A673 (cell line): ENCODE measurements at regions not wholly inside any gene's neighbourhood (a gene's known extent, or its start where the extent isn't known, plus 50 kb on each side); places are given as distances from the start of the nearest gene placed in this dataset.

ENCODE experiments used
- BruUV-seq: library from RNA; stranded (reverse); fragments of 400-500 nt; replicated peaks from 2 replicates; lab custom pipeline; 2021; lab: Mats Ljungman, UMichigan
- CTCF ChIA-PET: fragments of 300-600 bp; sonication (Branson Sonifier 250); formaldehyde crosslinking; loops from one replicate; lab custom pipeline; 2022; ENCODE audit warnings: antibody characterized with exemption; lab: Charles Lee
- POLR2A ChIA-PET: fragments of 300-600 bp; sonication (Branson Sonifier 250); formaldehyde crosslinking; loops from one replicate; lab custom pipeline; 2022; ENCODE audit warnings: antibody characterized with exemption; ENCODE audit not compliant: low non-redundant PET; lab: Charles Lee
- DNase-seq: peaks from one replicate; pipeline ENCODE4 v3.0.0-alpha.2; 2015; ENCODE audit warnings: low spot score
- H3K27ac ChIP-seq: fragments of 200-600 bp; sonication (generic); 2 replicates; pipeline ENCODE4 v1.5.1; 2016; ENCODE audit warnings: mixed run types, low read depth, mild to moderate bottlenecking, mixed read lengths, antibody characterized with exemption, low read length; ENCODE audit not compliant: poor library complexity, severe bottlenecking
- H3K27me3 ChIP-seq: fragments of 200-600 bp; sonication (generic); replicated peaks from 2 replicates; pipeline ENCODE4 v1.6.1; 2017; ENCODE audit warnings: mixed run types, low read depth, mild to moderate bottlenecking, mixed read lengths, antibody characterized with exemption, low read length; ENCODE audit not compliant: insufficient read depth, poor library complexity
- H3K36me3 ChIP-seq: fragments of 200-600 bp; sonication (generic); 2 replicates; pipeline ENCODE4 v1.6.1; 2016; ENCODE audit warnings: mixed run types, mild to moderate bottlenecking, mixed read lengths, antibody characterized with exemption, low read length; ENCODE audit not compliant: insufficient read depth, poor library complexity, severe bottlenecking
- H3K4me1 ChIP-seq: fragments of 200-600 bp; sonication (generic); 2 replicates; pipeline ENCODE4 v1.6.1; 2017; ENCODE audit warnings: mixed run types, mild to moderate bottlenecking, mixed read lengths, antibody characterized with exemption, low read length; ENCODE audit not compliant: insufficient read depth, poor library complexity, severe bottlenecking
- H3K4me3 ChIP-seq: fragments of 200-600 bp; sonication (generic); 2 replicates; pipeline ENCODE4 v1.5.1; 2016; ENCODE audit warnings: low read depth, mixed run types, mild to moderate bottlenecking, mixed read lengths, low read length; ENCODE audit not compliant: poor library complexity, severe bottlenecking
- H3K9me3 ChIP-seq: fragments of 200-600 bp; sonication (generic); 2 replicates; pipeline ENCODE4 v1.6.1; 2016; ENCODE audit warnings: mixed run types, low read depth, mild to moderate bottlenecking, mixed read lengths, antibody characterized with exemption, low read length; ENCODE audit not compliant: poor library complexity, severe bottlenecking
- EZH2 ChIP-seq: fragments of 200-600 bp; sonication (generic); IDR thresholded peaks from 2 replicates; pipeline ENCODE4 v1.6.1; 2017; ENCODE audit warnings: borderline replicate concordance, low read depth, mild to moderate bottlenecking, mixed read lengths, antibody characterized with exemption, low read length; ENCODE audit not compliant: poor library complexity, severe bottlenecking
- intact Hi-C: fragments of 100-400 bp; cut with micrococcal nuclease; formaldehyde crosslinking; loops from one replicate; pipeline ENCODE4 v1.10.0; 2022; ENCODE audit not compliant: unreplicated experiment
- TF ChIP-seq, protein P1 (sequence below): fragments of 300-800, 200-600 bp; sonication (generic); conservative IDR thresholded peaks from 2 replicates; pipeline ENCODE4 v1.5.1; 2017; ENCODE audit warnings: low read depth, mild to moderate bottlenecking, antibody characterized with exemption, low read length, moderate library complexity, mixed read lengths

DNA sequence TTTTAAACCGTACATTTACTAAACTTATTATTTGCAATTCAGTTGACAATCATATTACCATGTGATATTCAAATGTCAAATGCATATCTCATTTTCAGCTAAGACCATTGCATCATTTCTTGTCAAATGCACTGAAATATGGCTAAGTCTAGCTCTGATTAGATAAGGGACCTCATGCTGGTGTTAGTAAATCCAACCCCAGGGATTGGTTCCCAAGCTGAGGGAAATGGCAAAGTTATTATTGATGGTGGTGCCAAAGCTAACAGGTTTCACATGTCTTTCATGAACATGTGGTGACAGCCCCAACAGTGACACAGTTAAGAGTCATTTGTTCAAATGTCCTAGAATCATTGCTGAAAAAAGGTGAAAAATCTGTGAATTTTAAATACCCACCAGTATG is 641.1 kb downstream of the MECOM start:
- no peak for DNase-seq

DNA sequence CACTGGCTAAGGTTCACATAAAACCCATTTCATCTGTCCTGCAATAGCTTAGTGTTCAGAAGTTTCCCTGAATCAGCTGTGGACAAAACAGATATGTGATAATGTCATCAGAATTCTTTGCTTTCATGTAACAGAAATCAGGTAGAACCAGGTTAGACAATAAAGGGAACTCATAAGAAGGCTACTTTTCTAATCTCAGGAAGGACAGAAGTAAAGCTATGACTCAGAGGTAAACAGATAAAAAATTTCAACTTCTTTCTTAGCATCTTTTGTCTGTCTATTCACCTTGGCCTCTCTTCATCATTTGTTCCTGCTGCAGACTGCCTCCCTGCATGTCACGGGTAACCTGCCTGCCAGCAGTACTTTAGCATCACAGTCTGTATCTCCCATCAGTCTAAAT is 643.1 kb downstream of the MECOM start:
- Histone ChIP-seq H3K4me3 (no peak overlapping the region), H3K36me3 (no peaks in the 10 kb centered on the region), H3K27ac (no peak overlapping the region), H3K4me1 (no peaks in the 10 kb centered on the region), H3K9me3 (no peaks in the 10 kb centered on the region), H3K27me3 (peaks cover 18% of the 10 kb centered on the region)
- TF ChIP-seq, protein P1, sequence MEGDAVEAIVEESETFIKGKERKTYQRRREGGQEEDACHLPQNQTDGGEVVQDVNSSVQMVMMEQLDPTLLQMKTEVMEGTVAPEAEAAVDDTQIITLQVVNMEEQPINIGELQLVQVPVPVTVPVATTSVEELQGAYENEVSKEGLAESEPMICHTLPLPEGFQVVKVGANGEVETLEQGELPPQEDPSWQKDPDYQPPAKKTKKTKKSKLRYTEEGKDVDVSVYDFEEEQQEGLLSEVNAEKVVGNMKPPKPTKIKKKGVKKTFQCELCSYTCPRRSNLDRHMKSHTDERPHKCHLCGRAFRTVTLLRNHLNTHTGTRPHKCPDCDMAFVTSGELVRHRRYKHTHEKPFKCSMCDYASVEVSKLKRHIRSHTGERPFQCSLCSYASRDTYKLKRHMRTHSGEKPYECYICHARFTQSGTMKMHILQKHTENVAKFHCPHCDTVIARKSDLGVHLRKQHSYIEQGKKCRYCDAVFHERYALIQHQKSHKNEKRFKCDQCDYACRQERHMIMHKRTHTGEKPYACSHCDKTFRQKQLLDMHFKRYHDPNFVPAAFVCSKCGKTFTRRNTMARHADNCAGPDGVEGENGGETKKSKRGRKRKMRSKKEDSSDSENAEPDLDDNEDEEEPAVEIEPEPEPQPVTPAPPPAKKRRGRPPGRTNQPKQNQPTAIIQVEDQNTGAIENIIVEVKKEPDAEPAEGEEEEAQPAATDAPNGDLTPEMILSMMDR, result no peak
- no peak for TF ChIP-seq EZH2
- ChIA-PET POLR2A (no interaction called here), CTCF (interaction anchor here (0.6 kb wide), 1 partner anchor 639 kb away, joined by 6 read pairs; no protein-coding TSS in a partner anchor)
- intact Hi-C loops, result no loop called here
- DNase-seq, result no peak
- BruUV-seq, result no TSS peak

More for the DNA sequence above, 641.1 kb downstream of the MECOM start:
- Histone ChIP-seq H3K27me3 (peaks cover 23% of the 10 kb centered on the region), H3K36me3 (no peaks in the 10 kb centered on the region), H3K4me1 (no peaks in the 10 kb centered on the region), H3K9me3 (no peaks in the 10 kb centered on the region), H3K4me3 (no peak overlapping the region), H3K27ac (no peak overlapping the region)
- no TSS peak for BruUV-seq
- no peak for TF ChIP-seq EZH2
- TF ChIP-seq, protein P1, result no peak
- ChIA-PET CTCF (no interaction called here), POLR2A (no interaction called here)
- intact Hi-C loops, result no loop called here

GRCh38 chr3:169009453-169009852 is 654.1 kb downstream of the MECOM start:
- POLR2A ChIA-PET, result no interaction called here
- no TSS peak for BruUV-seq
- intact Hi-C loops, result no loop called here

More at GRCh38 chr3:169009453-169009852, 654.1 kb downstream of the MECOM start:
- no peak overlapping the region for H3K4me3 ChIP-seq
- TF ChIP-seq EZH2, result no peak
- TF ChIP-seq, protein P1, result no peak
- no peak overlapping the region for H3K27ac ChIP-seq
- H3K36me3 ChIP-seq, result no peaks in the 10 kb centered on the region
- CTCF ChIA-PET, result no interaction called here
- H3K4me1 ChIP-seq, result no peaks in the 10 kb centered on the region
- no peaks in the 10 kb centered on the region for H3K9me3 ChIP-seq
- DNase-seq, result no peak
- H3K27me3 ChIP-seq, result peaks cover 25% of the 10 kb centered on the region
